HG03378 (cell line): ENCODE measurements at regions not wholly inside any gene's neighbourhood (a gene's known extent, or its start where the extent isn't known, plus 50 kb on each side); places are given as distances from the start of the nearest gene placed in this dataset.

Experiments used
- ATAC-seq: cut with Tn5 transposase; IDR thresholded peaks from one replicate; pipeline ENCODE4 v1.9.1; 2021; ENCODE audit warnings: mild to moderate bottlenecking, moderate library complexity; ENCODE audit not compliant: unreplicated experiment

DNA sequence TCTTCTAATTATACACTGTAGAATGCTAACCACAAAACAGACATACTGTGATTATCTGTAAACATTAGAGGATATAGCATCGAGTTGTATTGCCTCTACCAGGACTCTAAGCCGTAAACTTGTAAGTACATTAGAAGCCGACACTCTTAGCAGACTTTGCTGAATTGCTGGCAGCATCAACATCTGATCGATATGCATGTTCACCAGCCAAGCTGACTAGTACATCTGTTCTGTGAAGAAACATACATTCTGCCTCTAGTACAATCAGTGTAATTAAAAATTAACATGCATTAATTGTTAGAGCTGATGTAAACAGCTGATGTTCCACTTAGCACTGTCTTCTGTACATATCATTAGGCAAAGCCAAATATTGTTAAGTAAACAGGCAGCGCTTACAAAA, 502.2 kb downstream of the NR4A2 start:
- ATAC-seq: no peak

DNA sequence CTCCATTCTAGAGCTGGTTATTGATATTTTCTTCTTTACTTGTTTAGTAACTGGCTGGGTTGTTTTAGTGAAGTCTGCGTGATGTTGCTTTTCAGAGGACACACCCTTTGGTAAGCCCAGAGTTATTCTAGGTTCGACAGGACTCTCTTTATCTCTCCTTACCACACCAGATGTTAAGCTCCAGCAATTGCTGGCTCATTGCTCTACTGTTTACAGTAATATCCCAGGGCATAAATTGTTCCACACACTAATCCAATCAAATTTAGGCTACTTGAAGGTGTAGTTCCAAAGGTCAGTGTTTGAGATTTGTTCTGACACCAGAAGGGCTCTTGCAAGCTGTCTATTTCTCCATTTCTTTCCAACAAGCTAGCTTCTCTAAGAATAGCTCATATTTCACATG, 506.6 kb downstream of the NR4A2 start:
- ATAC-seq: no peak

DNA sequence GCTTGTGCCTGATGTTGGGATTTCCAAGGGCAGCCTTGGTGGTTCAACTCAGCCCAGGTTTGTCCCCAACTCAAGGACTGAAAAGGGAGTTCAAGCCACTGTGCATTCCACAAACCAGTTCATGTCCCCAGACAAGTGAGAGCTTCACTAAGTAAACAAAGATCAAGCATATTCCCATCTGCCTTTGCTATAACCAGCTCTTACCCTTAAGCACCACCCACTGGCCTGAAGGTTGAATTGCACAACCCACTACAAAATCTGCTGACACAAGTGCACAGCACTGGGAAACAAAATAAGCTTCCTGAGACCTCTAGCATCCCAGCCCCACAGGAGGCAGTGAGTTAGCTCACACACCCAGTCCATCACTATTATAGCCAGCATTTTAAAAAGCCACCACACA, 516.7 kb downstream of the NR4A2 start:
- peak; percentile 95 for ATAC-seq

DNA sequence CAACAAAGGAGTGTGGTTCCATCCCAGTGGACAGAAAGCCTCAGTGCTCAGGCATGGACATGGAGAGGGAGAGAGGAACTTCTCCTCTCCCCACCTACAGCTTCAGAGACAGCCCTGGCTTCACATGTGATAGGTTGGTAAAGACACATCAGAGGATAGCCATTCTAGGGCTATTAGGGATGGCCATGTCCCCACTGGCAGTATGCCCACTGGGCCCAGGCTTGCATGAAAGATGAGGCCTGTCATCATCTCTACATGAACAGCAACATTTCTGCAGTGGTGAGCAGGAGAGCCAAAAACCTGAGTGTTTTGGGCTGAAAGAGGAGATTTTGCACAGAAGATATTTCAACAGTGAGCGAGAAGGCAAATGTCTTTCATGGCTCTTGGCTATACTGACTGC, 517.2 kb downstream of the NR4A2 start:
- no peak for ATAC-seq

DNA sequence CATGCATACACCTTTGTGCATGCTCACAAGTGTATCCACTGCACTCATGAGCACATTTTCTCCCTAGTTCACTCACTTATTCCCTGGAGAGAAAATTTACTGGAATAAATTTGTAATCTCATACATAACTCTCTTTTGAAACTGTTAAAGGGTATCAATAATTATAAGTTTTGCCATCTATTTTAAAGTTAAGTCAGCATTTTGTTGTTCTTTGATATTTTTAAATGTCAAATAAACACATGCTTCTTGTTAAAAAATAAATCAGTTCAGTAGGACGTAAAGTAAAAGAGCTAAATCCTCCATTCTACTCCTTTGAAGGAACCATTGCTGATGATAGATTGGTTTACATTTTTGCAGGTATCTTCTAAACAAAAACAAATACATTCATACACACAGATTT, 522.1 kb downstream of the NR4A2 start:
- no peak for ATAC-seq

DNA sequence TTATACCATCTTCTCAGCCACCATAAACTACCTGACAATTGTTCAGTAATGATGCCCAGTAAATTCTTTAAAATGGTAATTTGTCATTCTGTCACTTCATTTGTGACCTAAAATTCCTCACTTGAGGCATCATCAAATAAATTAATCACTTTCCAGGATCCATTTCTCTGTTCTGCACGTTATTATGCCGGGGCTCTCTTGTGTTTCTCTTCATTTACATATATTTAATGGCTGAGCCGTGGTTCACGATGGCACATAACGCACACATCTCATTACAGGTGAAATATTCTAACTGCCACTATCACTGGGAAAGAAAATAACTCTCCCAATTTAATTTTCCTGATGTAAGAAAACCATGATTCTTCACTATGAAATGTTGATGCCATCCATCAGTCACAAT, 529.6 kb downstream of the NR4A2 start:
- ATAC-seq: no peak

DNA sequence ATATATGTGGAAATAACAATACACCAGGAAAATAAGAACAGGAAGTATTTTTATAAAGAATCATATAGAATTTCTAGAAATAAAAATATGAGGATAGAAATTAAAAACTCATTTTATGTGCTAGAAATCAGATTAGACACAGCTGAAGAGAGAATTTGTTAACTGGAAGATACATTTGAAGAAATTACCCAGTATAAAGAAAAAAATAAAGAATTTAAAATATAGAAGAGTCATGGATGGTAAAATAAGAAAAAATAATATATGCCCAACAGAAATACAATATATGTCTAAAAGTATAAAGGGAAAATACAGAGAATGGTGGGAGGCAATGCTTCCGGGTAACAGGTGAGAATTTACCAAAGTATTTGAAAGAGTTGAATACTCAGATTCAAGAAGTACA, 539.9 kb downstream of the NR4A2 start:
- no peak for ATAC-seq

DNA sequence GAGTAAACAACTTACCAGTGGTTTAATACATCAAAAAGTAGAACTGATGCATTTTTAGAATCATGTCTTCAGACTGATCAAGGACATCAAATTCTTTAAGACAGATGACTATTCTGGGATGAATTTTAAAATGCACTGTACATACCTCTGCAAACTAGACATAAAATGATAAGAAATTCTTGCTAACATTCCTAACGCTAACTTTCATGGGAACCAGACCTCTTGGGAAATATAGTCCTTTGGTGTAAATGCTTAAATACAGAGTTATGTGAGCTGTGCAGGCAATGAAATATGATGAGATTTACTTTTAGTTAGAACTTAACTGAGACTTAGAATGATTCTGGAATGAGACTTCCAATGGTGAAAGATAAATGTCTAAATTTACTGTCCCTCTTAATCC, 562.0 kb downstream of the NR4A2 start:
- ATAC-seq: no peak

DNA sequence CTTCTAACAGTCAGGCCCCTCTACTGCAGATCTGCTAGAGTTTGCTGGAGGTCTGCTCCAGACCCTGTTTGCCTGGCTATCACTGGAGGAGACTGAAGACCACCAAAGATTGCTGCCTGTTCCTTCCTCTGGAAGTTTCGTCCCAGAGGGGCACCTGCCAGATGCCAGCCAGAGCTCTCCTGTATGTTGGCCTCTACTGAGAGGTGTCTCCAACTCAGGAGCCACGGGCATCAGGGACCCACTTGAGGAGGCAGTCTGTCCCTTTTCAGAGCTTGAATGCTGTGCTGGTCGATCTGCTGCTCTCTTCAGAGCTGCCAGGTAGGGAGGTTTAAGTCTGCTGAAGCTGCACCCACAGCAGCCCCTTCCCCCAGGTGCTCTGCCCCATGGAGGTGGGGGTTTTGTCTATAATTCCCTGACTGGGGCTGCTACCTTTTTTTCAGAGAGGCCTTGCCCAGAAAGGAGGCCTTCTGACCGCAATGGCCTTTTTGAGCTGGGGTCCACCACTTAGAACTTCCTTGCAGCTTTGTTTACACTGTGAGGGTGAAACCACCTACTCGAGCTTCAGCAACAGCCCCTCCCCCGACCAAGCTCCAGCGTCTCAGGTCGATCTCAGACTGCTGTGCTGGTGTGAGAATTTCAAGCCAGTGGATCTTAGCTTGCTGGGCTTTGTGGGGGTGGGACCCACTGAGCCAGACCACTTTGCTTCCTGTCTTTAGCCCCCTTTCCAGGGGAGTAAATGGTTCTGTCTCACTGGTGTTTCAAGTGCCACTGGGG, 566.0 kb downstream of the NR4A2 start:
- no peak for ATAC-seq

DNA sequence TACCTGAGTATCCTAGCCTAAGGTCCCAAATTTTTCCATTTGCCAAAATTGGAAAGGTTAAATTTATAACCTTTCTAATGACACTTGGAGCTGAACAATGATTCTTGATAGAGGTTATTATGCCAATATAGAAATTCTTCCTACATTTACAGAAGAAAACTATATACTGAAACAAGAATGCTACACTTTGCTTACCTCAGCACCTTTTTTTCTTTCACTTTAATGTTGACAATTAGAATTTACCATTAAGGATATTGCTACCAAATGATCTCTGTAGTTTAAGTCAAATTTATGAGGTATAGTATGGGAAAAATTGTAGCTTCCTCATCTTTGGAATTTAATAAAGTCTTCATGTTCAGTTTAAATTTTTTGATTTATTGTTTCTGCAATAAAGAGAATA, 577.0 kb downstream of the NR4A2 start:
- no peak for ATAC-seq

DNA sequence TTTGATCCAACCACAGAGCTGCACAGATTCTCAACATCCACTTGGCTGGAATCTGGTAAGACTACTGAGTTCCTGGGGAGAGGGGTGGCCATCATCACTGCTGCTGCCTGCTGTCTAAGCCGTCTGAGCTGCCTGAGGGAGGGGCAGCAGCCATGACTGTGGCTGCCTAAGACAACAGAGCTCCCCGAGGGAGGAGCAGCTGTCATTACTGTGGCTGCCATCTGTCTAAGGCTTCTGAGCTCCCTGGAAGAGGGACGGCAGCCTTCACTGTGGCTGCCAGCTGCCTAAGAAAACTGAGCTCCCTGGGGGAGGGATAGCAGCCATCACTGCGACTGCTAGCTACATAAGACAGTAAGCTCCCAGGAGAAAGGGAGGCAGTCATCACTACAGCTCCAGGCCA, 584.4 kb downstream of the NR4A2 start:
- ATAC-seq: no peak

DNA sequence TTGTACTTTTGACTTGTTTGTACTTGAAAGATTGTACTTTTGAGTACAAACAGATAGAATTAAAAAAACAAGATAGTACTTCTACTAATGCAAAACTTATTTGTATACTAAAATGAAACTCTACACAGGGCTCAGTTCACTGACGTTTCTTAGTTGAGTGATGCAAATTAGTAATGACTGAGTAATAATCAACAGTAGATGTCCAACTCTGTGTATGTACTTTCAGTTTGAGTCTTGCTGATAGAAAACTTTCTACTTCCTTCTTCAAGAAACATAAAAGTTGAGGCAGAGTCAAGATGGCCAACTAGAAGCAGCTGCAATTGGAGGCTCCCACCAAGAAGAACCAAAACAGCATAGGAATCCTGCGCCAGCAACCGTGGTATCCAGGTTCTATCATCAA, 585.0 kb downstream of the NR4A2 start:
- peak; percentile 86 for ATAC-seq

DNA sequence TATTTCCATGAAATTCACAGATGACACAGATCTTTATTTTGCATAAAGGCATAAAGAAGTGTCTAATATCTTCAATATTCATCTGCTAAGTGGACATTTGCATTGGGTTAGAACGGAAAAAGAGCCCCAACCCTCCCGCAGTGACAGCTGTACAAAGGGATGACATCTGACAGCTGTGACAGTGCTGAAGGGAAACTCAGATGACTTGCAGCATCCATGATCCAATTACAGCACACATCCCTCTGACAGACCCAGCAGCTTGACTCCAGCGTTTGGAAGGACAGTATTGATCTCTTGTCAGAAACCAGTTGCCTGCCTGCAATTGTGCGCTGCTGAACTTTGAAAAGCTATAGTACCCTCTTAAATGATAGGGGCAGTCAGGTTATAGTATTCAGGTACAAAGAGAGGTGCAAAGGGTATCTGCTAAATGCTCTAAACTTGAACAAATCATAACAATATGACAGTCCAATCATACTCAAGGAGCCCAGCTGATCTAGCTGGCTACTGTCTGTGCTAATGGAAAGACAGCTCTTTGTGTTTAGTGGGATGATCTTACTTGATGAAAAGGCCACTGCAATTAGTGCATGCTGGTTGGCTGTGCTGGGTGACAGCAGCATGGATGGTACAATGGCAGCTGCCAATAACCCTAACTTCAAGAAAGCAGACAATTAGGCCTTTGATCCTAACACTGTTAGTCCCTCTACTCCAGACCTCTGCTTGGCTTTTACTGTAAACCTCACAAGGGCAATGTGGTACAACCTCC, 599.2 kb downstream of the NR4A2 start:
- ATAC-seq: no peak

DNA sequence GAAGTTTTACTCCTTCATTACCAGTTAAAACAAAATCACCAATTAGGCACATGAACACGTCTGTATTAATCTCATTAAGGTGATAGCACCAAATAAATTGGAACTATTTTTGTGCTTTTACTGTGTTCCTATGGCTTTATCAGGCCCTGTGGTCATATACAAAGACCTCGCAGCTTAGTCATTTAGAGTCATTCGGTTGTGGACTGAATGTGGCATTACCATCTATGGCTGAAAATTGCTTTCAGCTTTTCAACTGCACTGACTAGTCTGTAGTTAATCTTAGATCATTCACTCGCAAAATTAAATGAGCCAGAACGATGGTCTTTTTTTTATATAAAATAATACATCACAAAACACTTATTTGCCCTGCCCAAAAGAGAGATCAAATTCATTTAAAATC, 601.7 kb downstream of the NR4A2 start:
- no peak for ATAC-seq

DNA sequence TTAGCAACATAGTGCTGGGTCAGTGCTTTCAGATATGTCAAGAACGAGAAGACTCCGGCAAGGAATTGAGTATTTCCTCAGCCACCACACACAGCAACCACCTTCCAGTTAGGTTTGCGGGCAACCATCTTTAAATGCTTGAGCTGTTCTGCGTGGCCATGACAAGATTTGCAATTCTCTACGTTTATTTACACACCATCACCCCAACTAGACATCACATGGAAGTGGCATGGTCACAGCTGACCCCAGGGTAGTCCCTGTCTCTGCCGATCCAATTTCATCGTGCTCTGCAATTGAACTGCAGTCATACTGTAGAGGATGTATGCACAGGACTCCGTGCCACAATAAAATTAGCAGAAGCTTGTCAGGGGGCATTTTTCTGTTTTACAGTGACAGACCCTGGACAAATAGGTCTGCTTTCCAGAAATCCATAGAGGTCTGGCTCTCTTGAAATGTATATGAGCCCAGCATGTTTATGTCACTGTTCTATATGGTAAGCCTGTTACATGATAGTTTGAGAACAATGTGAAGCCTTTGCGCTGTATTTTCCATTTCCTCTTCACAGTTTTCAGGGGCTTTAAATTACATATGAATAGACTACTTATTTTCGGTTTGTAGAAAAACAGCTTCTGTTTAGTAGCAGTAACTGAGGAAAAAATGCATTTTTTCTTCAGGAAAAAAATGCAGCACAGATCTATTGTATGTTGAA, 605.2 kb downstream of the NR4A2 start:
- ATAC-seq: no peak

DNA sequence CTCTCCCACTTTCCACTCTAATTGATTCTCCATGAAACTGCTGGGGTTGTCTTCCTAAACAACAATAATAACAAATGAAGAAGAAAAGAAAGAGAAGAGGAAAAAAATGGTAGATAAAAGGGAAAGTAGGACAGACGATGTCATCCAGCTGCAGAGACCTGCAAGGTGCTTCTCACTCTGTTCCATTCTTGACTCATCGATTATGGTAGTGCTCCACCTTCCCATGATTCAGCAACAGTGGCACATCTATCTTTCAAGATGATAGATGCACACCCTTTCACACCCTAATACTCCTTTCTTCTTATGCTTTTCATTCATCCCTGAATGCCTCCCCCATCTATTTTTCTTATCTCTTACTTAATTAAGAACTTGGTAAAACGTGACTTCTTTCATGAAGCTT, 610.2 kb downstream of the NR4A2 start:
- no peak for ATAC-seq

DNA sequence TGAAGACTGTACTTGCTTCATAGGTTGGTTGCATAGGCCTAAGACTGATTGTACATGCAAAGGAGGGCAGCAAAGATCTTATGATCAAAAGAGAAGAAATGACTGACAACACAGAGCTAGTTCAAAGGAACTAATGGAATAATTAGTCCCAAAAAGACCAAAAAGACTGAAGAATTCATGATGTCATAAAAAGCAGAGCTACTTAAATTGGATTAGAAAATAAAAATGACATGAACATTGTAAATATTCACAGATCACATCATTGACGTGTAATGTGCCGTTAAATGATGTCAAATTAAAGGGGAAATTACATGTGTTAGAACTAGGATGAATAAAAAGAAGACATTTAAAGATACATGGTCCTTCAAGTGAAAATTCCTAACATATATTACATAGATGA, 616.8 kb downstream of the NR4A2 start:
- no peak for ATAC-seq

DNA sequence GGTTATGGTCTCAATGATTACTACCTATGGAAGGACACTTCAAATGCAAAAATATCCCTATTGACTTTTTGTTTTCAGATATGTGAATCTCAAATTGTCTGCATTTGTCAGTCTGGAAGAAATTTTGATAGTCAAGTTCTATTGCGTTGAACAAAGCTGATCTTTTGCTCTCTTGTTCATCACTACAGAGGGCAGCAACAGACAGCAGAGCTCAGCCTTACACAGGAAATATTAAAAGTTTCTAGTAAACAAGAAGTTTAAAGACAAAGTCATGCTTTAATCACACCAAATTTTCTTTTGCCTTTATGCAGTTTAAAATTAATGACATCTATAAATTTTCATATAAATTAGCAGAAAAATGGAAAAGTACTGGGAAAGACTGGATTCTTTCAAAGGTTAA, 617.5 kb downstream of the NR4A2 start:
- ATAC-seq: no peak

DNA sequence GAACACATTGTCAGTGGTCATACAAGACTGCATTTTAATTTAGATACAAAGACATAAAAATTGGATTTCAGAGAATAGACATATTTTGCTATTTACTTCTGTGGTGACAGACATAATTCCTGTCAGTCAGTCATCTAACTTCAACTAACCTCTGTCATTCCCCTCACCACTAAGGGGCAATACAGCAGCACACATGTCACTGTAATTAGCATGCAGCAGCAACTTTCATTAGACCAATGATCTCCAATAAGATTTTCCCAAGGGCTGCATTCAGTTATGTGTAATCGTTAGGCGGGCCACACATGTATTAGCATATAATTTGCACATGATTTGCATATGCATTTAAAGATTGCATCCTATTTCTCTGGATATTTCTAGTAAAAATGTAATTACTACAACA, 624.5 kb downstream of the NR4A2 start:
- ATAC-seq: no peak

DNA sequence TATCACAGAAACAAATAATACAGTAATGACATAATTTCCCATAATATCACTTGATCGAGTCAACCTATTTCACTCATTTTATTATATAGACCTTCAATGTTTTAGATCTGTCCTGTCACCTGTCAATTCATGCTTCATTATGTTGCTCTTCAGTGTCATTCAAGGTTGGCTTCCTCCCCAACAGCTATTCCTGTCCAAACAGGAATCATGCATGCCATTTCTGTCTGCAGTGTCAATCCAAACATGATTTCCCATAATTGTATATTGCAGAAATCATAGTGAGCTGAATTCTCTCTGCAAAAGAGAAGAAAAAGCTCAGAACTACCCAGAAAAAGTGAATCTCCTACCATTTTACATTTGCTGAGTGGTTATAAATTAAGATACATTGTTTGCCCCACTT, 628.6 kb downstream of the NR4A2 start:
- ATAC-seq: no peak

DNA sequence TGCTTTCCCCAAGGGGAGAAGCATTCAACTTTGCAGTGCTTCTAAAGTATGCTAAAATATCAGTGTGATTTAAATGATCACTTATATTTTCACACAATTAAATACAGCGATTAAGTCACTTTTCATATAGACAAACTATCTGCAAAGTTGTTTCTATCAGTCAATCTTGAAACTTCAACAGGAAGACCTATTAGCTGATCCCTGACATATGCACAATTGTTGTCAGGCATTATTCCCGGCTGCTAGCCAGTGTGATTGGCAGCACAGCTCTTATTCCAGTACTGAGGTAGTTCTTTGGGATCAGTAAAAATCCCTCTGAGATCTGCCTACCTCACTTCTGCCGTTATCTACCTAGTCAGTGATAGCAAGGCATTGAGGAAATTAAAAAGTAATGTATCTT, 629.5 kb downstream of the NR4A2 start:
- ATAC-seq: no peak

DNA sequence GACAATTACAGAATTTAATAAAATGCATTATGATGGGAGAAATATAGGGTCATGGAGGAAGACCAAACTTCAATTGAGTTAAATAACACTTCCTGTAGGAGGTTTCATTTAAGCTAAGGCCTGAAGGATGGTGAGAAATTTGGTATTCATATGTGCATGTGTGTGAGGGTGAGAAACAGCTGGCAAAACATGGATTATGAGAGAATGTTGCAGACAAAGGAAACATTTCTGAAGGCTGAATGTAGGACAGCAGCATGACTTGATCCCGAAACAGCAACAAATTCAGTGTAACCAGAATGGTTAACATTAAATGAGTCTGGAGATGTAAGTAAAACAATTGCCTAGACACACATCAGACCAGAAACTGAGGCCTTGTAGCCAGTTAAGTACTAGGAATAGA, 630.8 kb downstream of the NR4A2 start:
- ATAC-seq: no peak
